ENCODE measurements at regions not wholly inside any gene's neighbourhood (a gene's known extent, or its start where the extent isn't known, plus 50 kb on each side); places are given as distances from the start of the nearest gene placed in this dataset.

DNA sequence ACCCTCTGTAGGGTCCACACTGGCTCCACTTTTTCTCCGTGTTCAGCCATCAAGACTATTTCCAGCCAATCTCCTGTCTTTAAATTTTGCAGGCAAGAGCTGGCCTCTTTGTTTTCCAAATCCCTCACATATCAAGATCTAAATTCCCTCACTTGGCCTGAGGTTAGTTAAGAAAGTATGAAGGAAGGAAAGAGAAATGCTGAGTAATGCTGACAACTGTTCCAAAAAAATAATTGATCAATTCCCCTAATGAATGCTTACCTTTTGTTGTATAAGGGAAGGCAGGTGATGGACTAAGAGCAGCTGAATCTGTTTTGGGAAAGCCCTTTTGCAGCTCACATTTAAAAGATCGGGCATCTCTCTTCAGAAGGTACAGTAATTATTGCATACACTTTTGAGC is 105.1 kb upstream of the KCNJ16 start:
- TF ChIP-seq, protein P1, sequence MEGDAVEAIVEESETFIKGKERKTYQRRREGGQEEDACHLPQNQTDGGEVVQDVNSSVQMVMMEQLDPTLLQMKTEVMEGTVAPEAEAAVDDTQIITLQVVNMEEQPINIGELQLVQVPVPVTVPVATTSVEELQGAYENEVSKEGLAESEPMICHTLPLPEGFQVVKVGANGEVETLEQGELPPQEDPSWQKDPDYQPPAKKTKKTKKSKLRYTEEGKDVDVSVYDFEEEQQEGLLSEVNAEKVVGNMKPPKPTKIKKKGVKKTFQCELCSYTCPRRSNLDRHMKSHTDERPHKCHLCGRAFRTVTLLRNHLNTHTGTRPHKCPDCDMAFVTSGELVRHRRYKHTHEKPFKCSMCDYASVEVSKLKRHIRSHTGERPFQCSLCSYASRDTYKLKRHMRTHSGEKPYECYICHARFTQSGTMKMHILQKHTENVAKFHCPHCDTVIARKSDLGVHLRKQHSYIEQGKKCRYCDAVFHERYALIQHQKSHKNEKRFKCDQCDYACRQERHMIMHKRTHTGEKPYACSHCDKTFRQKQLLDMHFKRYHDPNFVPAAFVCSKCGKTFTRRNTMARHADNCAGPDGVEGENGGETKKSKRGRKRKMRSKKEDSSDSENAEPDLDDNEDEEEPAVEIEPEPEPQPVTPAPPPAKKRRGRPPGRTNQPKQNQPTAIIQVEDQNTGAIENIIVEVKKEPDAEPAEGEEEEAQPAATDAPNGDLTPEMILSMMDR (IDR thresholded peaks at IDR 0.05): no peak
- no peak for TF ChIP-seq POLR2A (IDR thresholded peaks at IDR 0.05)
